Activated CD4-positive, alpha-beta T cell treated with anti-CD3 and anti-CD28 coated beads, Interleukin-2, amount 10 ng/mL, durations not matched to agents 7 days and 5 days (primary cell): ENCODE measurements at regions not wholly inside any gene's neighbourhood (a gene's known extent, or its start where the extent isn't known, plus 50 kb on each side); places are given as distances from the start of the nearest gene placed in this dataset.

Source experiments
- CTCF ChIA-PET: fragments of 350-600 bp; sonication (Branson Sonifier 250); formaldehyde crosslinking; loops from one replicate; lab custom pipeline; 2021; ENCODE audit warnings: antibody characterized with exemption; lab: Charles Lee
- POLR2A ChIA-PET: fragments of 350-600 bp; sonication (Branson Sonifier 250); formaldehyde crosslinking; loops from one replicate; lab custom pipeline; 2021; ENCODE audit warnings: antibody characterized with exemption; lab: Charles Lee
- DNase-seq: peaks from one replicate; pipeline ENCODE4 v3.0.0-alpha.2; 2020
- H3K27ac Mint-ChIP-seq: one replicate; pipeline ENCODE4 v1.8.0; 2021; ENCODE audit warnings: mild to moderate bottlenecking, moderate library complexity, mixed read lengths
- H3K27me3 Mint-ChIP-seq: one replicate; pipeline ENCODE4 v1.8.0; 2021; ENCODE audit warnings: mixed read lengths
- H3K36me3 Mint-ChIP-seq: one replicate; pipeline ENCODE4 v1.8.0; 2021; ENCODE audit warnings: low read depth, mixed read lengths
- H3K4me1 Mint-ChIP-seq: one replicate; pipeline ENCODE4 v1.8.0; 2021; ENCODE audit warnings: mixed read lengths
- H3K4me3 Mint-ChIP-seq: one replicate; pipeline ENCODE4 v1.8.0; 2021; ENCODE audit warnings: mild to moderate bottlenecking, moderate library complexity, mixed read lengths
- H3K9me3 Mint-ChIP-seq: one replicate; pipeline ENCODE4 v1.8.0; 2021; ENCODE audit warnings: mixed read lengths

DNA sequence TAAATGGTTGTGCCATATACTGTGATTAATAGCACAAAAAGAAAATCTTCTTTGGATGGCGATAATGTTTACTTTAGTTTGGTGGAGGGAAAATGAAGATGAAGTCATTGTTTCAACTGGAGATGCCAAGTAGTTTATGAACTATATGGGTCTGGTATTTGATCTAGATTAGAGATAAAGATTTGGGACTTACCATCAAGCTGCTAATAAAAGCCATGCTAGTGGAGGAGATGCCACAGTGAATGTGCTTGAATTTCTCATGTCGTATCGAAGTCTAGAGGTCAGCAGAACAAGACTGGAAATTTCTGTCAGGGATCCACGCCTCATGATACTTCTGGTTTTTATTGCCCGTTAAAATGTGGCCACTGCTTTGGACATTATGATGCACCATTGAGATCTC is 742.0 kb downstream of the NCAM2 start:
- ChIA-PET CTCF (no interaction called here), POLR2A (no interaction called here)
- no peaks in the 10 kb centered on the region for H3K36me3 Mint-ChIP-seq
- no peaks in the 10 kb centered on the region for H3K27me3 Mint-ChIP-seq
- H3K4me3 Mint-ChIP-seq = no peak overlapping the region
- DNase-seq = no peak
- no peak overlapping the region for H3K27ac Mint-ChIP-seq
- peaks cover 9% of the 10 kb centered on the region for H3K9me3 Mint-ChIP-seq
- H3K4me1 Mint-ChIP-seq = no peaks in the 10 kb centered on the region

DNA sequence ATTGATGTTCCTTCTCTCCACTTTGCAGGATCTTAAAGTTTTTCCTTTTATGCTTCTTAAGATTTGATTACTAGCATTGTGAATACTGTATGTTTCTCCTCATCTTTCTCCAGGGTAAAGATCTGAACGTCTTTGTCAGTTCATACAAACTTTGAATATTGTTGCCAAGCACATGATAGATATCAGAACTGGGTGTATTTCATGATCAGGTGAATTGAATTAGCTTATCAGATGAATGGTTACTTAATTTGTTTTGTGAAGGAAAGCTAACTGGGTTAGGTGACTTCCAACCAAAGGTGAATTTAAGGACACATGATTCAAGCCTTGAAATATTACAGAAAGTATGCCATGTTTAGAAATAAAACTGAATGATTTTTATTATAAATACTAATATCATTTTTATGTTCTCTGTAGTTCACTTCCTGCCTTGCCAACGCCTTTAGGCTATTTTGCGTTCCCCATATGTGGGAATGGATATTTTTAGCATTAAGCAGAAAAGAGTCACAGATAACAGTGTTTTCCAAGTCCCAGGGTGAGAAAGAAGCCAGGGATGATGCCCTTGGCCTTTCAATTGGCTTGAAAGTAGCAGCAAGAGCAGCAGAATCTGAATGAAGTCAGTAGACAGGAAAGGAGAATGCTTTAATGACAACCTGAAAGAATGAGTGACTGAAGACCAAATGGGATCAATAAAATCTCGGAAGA is 752.1 kb downstream of the NCAM2 start:
- ChIA-PET POLR2A (no interaction called here), CTCF (no interaction called here)
- peaks cover 4% of the 10 kb centered on the region for H3K9me3 Mint-ChIP-seq
- H3K27me3 Mint-ChIP-seq = no peaks in the 10 kb centered on the region
- no peak for DNase-seq
- no peaks in the 10 kb centered on the region for H3K36me3 Mint-ChIP-seq
- no peak overlapping the region for H3K4me3 Mint-ChIP-seq
- H3K4me1 Mint-ChIP-seq = no peaks in the 10 kb centered on the region
- H3K27ac Mint-ChIP-seq = no peak overlapping the region

DNA sequence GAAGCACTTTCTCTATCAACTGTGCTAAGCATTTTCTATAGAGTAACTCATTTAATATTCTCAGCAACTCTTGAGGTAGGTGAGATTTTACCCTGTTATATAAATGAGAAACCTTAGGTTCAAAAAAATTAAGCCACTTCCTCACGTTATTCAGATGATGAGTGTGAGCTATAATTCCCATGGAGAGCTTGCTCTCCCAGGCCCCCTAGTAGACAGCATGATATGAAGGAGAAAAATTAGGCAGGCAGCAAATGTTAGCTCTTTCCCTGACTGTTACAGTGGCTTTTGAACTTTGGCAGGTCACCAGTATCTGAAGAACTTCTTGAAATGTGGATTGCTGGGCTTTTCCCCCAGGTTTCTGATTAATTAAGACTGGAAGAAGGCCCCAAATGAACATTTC is 753.1 kb downstream of the NCAM2 start:
- peaks cover 4% of the 10 kb centered on the region for H3K9me3 Mint-ChIP-seq
- CTCF ChIA-PET = no interaction called here
- no peak overlapping the region for H3K27ac Mint-ChIP-seq
- POLR2A ChIA-PET = no interaction called here
- no peak for DNase-seq
- no peaks in the 10 kb centered on the region for H3K4me1 Mint-ChIP-seq
- no peaks in the 10 kb centered on the region for H3K36me3 Mint-ChIP-seq
- no peak overlapping the region for H3K4me3 Mint-ChIP-seq
- H3K27me3 Mint-ChIP-seq = no peaks in the 10 kb centered on the region

DNA sequence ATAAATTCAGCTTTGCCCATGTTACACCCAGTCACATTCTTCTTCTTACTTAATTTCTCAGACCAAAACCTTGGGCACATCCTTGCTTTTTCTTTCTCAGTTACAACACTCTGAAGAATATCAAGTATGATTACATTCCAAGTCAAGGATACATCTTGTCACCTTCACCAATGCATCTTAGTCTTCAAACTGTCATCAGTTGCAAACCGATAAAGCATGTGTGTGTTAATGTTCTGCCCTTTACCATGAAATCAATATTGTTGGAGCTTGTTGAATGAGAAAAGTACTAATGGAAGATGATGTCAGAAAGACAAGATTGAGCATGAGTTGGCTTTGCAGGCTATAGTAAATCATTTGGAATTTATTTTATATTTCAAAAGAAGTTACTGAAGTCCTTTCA is 764.6 kb downstream of the NCAM2 start:
- H3K27ac Mint-ChIP-seq = no peak overlapping the region
- no peaks in the 10 kb centered on the region for H3K9me3 Mint-ChIP-seq
- no peaks in the 10 kb centered on the region for H3K27me3 Mint-ChIP-seq
- H3K36me3 Mint-ChIP-seq = no peaks in the 10 kb centered on the region
- no peaks in the 10 kb centered on the region for H3K4me1 Mint-ChIP-seq
- ChIA-PET CTCF (no interaction called here), POLR2A (no interaction called here)
- no peak overlapping the region for H3K4me3 Mint-ChIP-seq
- no peak for DNase-seq

DNA sequence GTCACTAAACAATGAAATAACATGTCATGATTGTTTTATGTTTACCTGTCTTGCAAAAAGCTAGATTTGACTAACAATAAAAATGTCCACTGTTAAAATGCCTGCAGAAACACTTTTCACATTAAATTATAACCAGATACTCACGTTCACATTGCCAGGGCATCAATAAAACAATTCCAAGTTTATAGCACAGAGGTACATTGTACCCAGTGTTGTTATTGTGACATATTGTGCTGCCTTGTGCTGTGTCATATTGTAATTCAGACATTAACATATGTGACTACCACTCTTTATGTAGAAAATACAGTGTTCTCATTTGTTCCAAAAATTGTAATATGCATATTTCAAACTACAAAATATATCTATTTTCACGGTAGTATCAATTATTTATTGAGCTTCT is 766.1 kb downstream of the NCAM2 start:
- Mint-ChIP-seq H3K27me3 (no peaks in the 10 kb centered on the region), H3K27ac (no peak overlapping the region), H3K4me3 (no peak overlapping the region), H3K4me1 (no peaks in the 10 kb centered on the region), H3K36me3 (no peaks in the 10 kb centered on the region), H3K9me3 (no peaks in the 10 kb centered on the region)
- DNase-seq = no peak
- POLR2A ChIA-PET = no interaction called here
- CTCF ChIA-PET = no interaction called here

DNA sequence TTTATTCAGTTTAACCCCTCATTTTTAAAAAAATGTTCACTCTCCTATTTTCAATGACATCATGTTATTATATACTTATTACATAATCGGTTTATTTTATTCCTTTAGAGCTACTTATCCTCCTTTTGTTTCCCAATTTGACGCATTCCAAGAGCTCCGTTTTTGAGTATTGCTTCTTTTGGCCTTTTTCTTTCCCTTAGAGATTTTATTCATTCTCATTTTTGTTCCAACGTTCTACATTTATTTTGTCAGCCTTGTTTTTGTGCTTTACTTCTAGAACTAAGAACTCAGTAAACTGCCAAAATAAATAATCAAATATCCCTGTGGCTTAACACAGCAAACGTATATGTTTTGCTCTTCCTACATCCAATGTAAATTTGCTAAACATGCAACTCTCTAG is 769.1 kb downstream of the NCAM2 start:
- CTCF ChIA-PET = no interaction called here
- H3K4me3 Mint-ChIP-seq = no peak overlapping the region
- H3K27me3 Mint-ChIP-seq = no peaks in the 10 kb centered on the region
- POLR2A ChIA-PET = no interaction called here
- no peaks in the 10 kb centered on the region for H3K9me3 Mint-ChIP-seq
- no peaks in the 10 kb centered on the region for H3K36me3 Mint-ChIP-seq
- no peak for DNase-seq
- no peaks in the 10 kb centered on the region for H3K4me1 Mint-ChIP-seq
- no peak overlapping the region for H3K27ac Mint-ChIP-seq

DNA sequence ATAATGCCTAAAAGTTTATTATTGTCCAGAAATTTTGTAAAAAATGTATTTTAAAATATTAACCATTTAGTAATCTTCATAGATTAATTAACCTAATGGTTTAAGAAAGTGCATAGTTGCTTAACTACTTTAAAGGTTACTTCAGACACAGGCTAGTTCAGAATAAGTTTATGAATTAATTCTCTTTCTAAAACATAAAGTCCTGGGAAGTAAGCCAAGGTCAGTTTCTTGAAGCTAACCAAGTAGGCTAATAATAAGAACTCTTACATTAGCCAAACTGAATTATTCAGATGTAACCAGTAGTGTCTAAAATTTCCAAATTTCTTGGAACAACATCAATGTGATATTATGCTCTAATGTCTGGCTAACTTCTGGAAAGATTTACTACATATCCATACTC is 790.4 kb downstream of the NCAM2 start:
- POLR2A ChIA-PET = no interaction called here
- no peaks in the 10 kb centered on the region for H3K36me3 Mint-ChIP-seq
- DNase-seq = no peak
- CTCF ChIA-PET = no interaction called here
- H3K27ac Mint-ChIP-seq = no peak overlapping the region
- H3K4me3 Mint-ChIP-seq = no peak overlapping the region
- H3K4me1 Mint-ChIP-seq = no peaks in the 10 kb centered on the region
- H3K27me3 Mint-ChIP-seq = no peaks in the 10 kb centered on the region
- no peaks in the 10 kb centered on the region for H3K9me3 Mint-ChIP-seq

DNA sequence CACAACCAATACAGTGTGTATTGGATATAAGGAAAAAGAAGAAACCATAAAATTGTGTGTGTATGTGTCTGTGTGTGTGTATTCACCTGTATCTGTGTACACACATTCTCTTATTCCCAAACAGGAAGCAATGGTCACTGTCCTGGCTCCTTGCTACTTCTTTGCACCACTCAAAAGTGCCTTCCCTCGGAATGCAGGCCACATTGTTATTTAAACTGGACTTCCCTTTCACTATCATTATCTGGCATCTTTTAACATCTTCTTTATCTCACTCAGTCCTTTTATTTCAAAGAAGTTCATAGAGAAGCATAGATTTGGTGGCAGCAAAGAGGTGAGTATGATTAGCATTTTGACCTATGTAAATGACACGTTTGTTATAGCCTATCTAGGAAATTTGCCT is 803.7 kb downstream of the NCAM2 start:
- Mint-ChIP-seq H3K9me3 (peaks cover 4% of the 10 kb centered on the region), H3K27me3 (no peaks in the 10 kb centered on the region), H3K4me3 (no peak overlapping the region), H3K27ac (no peak overlapping the region), H3K4me1 (no peaks in the 10 kb centered on the region), H3K36me3 (no peaks in the 10 kb centered on the region)
- DNase-seq = no peak
- POLR2A ChIA-PET = no interaction called here
- CTCF ChIA-PET = no interaction called here

DNA sequence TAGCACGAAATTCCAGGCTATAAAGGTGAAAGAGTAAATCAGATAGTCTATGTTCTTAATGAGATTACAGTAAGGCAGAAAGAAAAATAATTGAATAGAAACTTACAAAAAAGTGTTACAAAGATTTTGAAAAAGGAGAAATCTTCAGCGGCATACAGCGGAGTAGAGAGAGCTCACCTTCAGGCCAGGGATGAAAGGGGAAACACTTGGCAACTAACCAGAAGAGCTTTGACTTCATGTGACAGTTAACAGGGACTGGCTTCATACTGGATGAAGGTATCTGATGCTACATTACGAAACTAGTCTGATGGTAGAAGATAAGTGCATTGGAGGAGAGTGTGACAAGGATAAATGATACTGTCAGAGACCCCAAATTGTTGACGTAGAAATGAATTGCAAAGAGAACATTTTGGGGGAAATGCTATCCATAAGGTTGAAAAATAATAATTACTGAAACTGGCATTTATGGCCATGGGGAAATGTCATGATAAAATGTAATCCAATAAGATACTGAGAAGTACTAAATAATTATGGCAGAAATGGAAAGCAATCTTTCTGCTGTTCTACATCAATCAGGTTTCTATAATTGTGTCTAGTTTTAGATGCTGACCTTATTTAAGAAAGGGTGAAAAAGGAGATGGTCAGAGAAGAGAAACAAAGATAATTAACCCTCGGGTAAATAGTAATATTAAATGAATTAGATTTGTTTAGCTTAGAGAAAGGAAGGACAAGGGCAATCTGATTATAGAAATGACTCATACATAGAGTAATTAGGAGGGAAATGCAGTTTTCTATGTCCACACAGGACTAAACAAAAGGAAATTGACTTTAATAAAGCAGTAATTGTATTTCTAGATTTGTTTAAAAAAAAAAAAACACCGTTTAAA is 808.7 kb downstream of the NCAM2 start:
- CTCF ChIA-PET = no interaction called here
- H3K4me3 Mint-ChIP-seq = no peak overlapping the region
- H3K9me3 Mint-ChIP-seq = peaks cover 2% of the 10 kb centered on the region
- no peak overlapping the region for H3K27ac Mint-ChIP-seq
- POLR2A ChIA-PET = no interaction called here
- no peaks in the 10 kb centered on the region for H3K4me1 Mint-ChIP-seq
- H3K36me3 Mint-ChIP-seq = no peaks in the 10 kb centered on the region
- DNase-seq = no peak
- H3K27me3 Mint-ChIP-seq = no peaks in the 10 kb centered on the region

DNA sequence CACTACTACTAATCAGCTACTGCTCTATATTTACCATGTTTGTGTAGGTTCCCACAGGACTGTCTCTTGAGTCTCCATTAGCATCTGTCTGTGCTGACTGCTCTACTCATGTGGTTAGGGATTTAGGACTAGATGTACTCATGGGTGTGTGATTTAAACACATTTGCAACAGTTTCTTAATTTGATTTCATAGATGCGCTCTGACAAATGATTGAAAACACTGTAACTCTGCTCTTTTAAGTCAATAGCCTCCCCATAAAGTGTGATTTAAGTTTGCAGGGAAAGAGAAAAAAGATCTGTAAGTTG is 809.3 kb downstream of the NCAM2 start:
- H3K27me3 Mint-ChIP-seq = no peaks in the 10 kb centered on the region
- no peak overlapping the region for H3K4me3 Mint-ChIP-seq
- no peak overlapping the region for H3K27ac Mint-ChIP-seq
- H3K36me3 Mint-ChIP-seq = no peaks in the 10 kb centered on the region
- ChIA-PET POLR2A (no interaction called here), CTCF (no interaction called here)
- peaks cover 2% of the 10 kb centered on the region for H3K9me3 Mint-ChIP-seq
- no peak for DNase-seq
- no peaks in the 10 kb centered on the region for H3K4me1 Mint-ChIP-seq

DNA sequence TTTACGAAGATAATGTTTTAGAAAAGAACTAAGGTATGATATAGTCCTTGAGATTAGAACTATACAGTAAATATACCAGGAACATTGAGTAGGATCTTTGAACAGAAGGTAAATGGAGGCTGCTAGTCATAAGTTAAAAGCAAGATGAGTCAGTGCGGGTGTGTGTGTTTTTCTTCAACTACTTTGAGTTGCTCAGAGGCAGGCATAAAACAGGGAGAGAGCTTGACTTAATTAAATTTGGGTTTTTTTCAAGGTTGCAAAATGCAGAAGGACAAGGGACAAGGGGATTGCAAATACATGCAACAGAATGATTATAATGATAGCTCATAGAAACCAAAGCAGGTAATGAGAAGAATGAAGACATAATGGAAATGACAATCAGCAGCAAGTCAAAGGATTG is 815.1 kb downstream of the NCAM2 start:
- Mint-ChIP-seq H3K9me3 (no peaks in the 10 kb centered on the region), H3K27me3 (no peaks in the 10 kb centered on the region), H3K27ac (no peak overlapping the region), H3K4me1 (no peaks in the 10 kb centered on the region), H3K36me3 (no peaks in the 10 kb centered on the region), H3K4me3 (no peak overlapping the region)
- CTCF ChIA-PET = no interaction called here
- POLR2A ChIA-PET = no interaction called here
- no peak for DNase-seq

DNA sequence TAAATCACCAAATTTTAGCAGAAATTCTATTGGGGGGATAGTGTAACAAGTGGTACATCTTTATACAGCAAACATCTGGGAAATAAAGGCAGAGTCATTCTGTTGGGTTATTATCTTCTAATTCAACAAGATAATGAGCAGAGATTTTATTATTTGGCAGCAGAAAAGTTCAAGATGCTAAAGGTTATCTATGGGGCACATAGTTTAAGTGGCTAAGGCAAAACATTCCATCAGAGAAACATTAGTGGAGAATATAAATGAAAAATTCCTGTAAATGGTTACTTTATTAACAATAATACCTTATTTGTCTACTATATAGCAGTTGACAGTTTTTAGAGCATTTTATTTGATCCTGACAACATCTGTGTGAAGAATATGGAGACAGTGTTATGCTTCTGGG is 815.7 kb downstream of the NCAM2 start:
- ChIA-PET CTCF (no interaction called here), POLR2A (no interaction called here)
- Mint-ChIP-seq H3K9me3 (no peaks in the 10 kb centered on the region), H3K27me3 (no peaks in the 10 kb centered on the region), H3K36me3 (no peaks in the 10 kb centered on the region), H3K4me3 (no peak overlapping the region), H3K27ac (no peak overlapping the region), H3K4me1 (no peaks in the 10 kb centered on the region)
- no peak for DNase-seq

DNA sequence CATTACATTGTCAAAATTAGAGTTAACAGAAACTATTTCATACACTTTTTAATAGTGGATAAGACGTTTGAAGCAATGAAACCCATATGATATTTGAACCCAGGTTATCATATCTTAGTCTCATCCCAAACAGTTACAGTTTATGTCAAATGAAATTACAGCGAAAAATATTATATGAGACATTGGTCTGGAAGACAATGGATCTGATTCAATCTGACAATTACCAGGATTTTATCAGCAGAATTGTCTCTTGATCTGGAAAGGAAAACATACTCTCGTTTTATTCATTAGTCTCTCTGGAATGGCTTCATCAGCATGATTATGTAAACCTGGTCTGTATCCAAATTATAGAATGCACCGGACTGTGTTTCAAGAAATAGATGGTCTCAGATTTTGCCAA is 818.6 kb downstream of the NCAM2 start:
- Mint-ChIP-seq H3K4me1 (no peaks in the 10 kb centered on the region), H3K27me3 (no peaks in the 10 kb centered on the region), H3K36me3 (no peaks in the 10 kb centered on the region), H3K4me3 (no peak overlapping the region), H3K9me3 (no peaks in the 10 kb centered on the region), H3K27ac (no peak overlapping the region)
- ChIA-PET POLR2A (no interaction called here), CTCF (no interaction called here)
- DNase-seq = no peak

DNA sequence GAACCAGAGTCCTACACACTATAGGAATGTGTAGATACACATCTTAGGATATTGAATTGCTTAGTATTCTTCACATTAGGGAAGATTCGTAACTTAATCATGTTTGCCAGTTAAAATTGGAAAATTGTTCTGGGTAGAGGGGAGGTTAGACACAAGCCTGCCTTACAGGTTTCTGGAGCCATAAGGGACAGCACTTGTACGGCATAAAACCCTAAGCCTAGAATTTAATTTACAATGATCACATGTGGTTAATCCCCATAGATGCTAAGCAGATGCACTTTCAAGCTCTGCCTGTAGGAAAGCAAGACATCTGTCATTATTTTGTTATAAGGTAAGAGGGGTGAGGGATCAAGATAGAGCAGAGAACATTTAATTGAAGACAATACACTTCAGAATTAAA is 820.7 kb downstream of the NCAM2 start:
- CTCF ChIA-PET = no interaction called here
- H3K4me1 Mint-ChIP-seq = no peaks in the 10 kb centered on the region

More for the DNA sequence above, 820.7 kb downstream of the NCAM2 start:
- Mint-ChIP-seq H3K36me3 (no peaks in the 10 kb centered on the region), H3K27ac (no peak overlapping the region), H3K27me3 (no peaks in the 10 kb centered on the region), H3K4me3 (no peak overlapping the region), H3K9me3 (peaks cover 4% of the 10 kb centered on the region)
- POLR2A ChIA-PET = no interaction called here
- DNase-seq = no peak
